ACC112 (cell line): ENCODE measurements at regions not wholly inside any gene's neighbourhood (a gene's known extent, or its start where the extent isn't known, plus 50 kb on each side); places are given as distances from the start of the nearest gene placed in this dataset.

ENCODE experiments used
- H2AFZ ChIP-seq: fragments of 200-600 bp; sonication (generic); one replicate; pipeline ENCODE4 v1.6.0; 2017; ENCODE audit warnings: antibody characterized with exemption, low read length; ENCODE audit not compliant: unreplicated experiment
- H3K27ac ChIP-seq: fragments of 200-600 bp; sonication (generic); 2 replicates; pipeline ENCODE4 v1.5.1; 2014; ENCODE audit warnings: low read depth, mild to moderate bottlenecking, antibody characterized with exemption, low read length, moderate library complexity
- H3K27me3 ChIP-seq: fragments of 200-600 bp; sonication (generic); 2 replicates; pipeline ENCODE4 v1.6.1; 2014; ENCODE audit warnings: mild to moderate bottlenecking, antibody characterized with exemption, low read length, moderate library complexity, mixed read lengths; ENCODE audit not compliant: insufficient read depth
- H3K36me3 ChIP-seq: fragments of 200-600 bp; sonication (generic); 2 replicates; pipeline ENCODE4 v1.6.1; 2016; ENCODE audit warnings: mild to moderate bottlenecking, antibody characterized with exemption, low read length, moderate library complexity, mixed read lengths; ENCODE audit not compliant: insufficient read depth
- H3K4me1 ChIP-seq: fragments of 200-600 bp; sonication (generic); one replicate; pipeline ENCODE4 v1.6.1; 2016; ENCODE audit warnings: low read length, mixed read lengths; ENCODE audit not compliant: insufficient read depth, unreplicated experiment, control insufficient read depth
- H3K4me3 ChIP-seq: fragments of 200-600 bp; sonication (generic); 2 replicates; pipeline ENCODE4 v1.5.1; 2014; ENCODE audit warnings: mild to moderate bottlenecking, low read depth, low read length
- H3K79me2 ChIP-seq: fragments of 200-600 bp; sonication (generic); one replicate; pipeline ENCODE4 v1.6.0; 2016; ENCODE audit warnings: low read length; ENCODE audit not compliant: control insufficient read depth, unreplicated experiment, insufficient read depth

DNA sequence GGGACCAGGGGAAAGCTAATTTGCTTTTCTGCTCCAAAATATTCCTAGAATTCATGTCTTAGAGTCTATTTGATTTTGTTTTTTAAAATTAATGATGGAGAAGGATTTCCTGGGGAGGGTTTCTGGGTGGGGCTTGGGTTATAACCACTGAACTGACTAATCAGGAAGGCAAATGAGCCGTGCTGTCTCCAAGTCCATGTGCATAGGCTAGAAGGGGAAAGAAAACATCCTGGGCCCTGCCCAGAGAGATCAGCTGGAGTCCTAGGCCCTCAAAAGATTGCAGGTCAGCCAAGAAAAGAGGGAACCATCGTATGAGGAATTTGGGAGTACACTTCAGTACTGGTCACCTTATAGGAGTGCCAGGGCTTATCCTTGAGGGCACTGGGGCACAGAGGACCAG is 480.2 kb upstream of the CELF4 start:
- Histone ChIP-seq H3K36me3 (no peaks in the 10 kb centered on the region), H2AFZ (no peak overlapping the region)

DNA sequence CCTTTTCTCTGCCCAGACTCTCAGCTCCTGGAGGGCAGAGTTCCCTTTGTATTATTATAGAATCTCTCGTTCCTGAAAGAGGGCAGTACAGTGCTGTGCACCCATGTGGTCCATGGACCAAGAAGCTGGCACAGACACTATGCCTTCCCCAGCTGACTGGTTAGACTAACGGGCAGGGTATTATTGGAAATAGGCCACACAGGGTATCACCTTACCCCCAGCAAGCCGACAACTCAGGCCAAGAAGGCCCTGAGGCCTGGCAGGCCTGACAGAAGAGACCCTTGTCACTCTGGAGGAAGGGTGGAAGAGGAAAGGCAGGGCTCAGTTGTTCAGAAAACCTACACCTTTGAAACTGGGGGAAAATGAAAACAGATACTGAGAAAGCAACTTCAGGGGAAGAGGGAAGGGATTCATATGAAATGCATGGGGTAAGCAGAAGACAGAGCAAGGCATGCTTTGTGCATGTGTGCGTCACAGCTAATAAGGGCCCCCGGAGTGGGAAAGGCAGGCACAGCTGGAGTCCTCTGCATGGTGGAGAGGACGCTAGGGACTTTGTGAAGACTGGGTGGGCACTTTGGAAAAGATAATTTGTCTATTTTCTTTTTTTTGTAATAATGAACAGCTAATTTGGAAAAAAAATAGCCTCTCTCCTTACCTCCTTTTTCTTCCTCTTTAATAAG is 476.8 kb upstream of the CELF4 start:
- no peaks in the 10 kb centered on the region for H3K4me1 ChIP-seq
- H3K4me3 ChIP-seq: no peak overlapping the region
- H2AFZ ChIP-seq: no peak overlapping the region
- no peaks in the 10 kb centered on the region for H3K36me3 ChIP-seq
- no peaks in the 10 kb centered on the region for H3K79me2 ChIP-seq
- no peaks in the 10 kb centered on the region for H3K27me3 ChIP-seq
- H3K27ac ChIP-seq: no peak overlapping the region

More for the DNA sequence above, 480.2 kb upstream of the CELF4 start:
- Histone ChIP-seq H3K79me2 (no peaks in the 10 kb centered on the region), H3K27me3 (no peaks in the 10 kb centered on the region), H3K4me1 (no peaks in the 10 kb centered on the region), H3K27ac (no peak overlapping the region), H3K4me3 (no peak overlapping the region)

DNA sequence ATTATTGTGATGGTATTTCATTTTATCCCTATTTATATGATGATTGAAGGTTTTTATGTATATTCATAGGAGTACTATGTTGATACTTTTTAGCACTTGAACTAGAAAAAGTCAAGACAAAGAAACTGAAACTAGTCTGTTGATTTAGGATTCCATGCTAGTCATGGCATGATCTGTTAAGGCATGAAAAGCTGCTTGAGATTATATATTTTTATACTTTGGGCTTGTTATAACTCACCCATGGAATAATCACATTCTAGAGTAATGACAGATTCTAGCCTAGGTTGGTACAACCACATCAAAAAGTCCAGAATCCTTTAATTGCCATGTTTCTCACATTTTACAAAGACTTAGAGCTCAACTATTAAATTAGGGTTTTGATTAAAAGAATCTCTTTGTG is 472.6 kb upstream of the CELF4 start:
- Histone ChIP-seq H3K79me2 (no peaks in the 10 kb centered on the region), H3K36me3 (no peaks in the 10 kb centered on the region), H3K27ac (no peak overlapping the region)

DNA sequence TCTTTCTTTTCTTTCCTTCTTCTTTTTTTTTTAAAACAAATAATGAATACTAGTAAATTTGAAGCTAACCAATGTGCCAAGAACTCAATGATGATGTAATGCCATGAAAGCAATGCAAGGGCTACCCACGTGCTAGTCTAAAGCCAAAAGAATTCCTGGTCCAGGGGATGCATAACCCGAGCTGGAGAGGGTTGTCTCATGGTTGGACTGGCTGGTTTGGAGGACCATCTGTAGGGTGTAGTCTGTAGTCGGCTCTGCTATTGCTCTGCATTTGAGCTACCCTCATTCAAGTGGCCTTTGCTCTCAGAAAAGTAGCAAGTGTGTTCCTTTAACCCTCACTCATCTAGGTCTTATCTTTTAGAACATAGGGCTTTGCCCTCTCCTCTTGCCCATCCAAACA is 469.6 kb upstream of the CELF4 start:
- Histone ChIP-seq H3K27ac (no peak overlapping the region), H3K4me3 (no peak overlapping the region), H3K4me1 (no peaks in the 10 kb centered on the region), H3K27me3 (no peaks in the 10 kb centered on the region), H3K79me2 (no peaks in the 10 kb centered on the region), H2AFZ (no peak overlapping the region), H3K36me3 (no peaks in the 10 kb centered on the region)

More for the DNA sequence above, 472.6 kb upstream of the CELF4 start:
- Histone ChIP-seq H3K27me3 (no peaks in the 10 kb centered on the region), H3K4me3 (no peak overlapping the region), H2AFZ (no peak overlapping the region), H3K4me1 (no peaks in the 10 kb centered on the region)

DNA sequence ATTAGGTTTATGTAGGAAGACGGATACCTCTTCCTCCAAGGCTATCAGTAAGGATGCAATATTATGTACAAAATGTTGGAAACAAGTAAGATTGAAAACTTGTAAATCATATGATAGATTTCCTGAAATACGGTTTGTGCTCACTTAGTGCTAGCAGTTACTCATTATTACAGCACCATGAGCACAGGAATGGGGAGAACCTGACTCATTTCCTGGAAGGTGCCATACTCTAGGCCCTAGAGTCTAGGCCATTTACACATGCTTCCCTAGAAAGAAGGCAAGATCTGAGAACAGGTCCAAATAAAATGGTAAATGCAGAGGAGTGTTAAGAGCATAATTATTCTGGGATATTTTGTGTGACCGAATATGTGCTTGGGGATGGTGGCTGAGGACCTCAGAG is 467.7 kb upstream of the CELF4 start:
- H3K4me1 ChIP-seq: no peaks in the 10 kb centered on the region
- no peak overlapping the region for H3K4me3 ChIP-seq
- H3K27me3 ChIP-seq: no peaks in the 10 kb centered on the region
- H3K27ac ChIP-seq: no peak overlapping the region
- H2AFZ ChIP-seq: no peak overlapping the region
- H3K79me2 ChIP-seq: no peaks in the 10 kb centered on the region
- no peaks in the 10 kb centered on the region for H3K36me3 ChIP-seq

DNA sequence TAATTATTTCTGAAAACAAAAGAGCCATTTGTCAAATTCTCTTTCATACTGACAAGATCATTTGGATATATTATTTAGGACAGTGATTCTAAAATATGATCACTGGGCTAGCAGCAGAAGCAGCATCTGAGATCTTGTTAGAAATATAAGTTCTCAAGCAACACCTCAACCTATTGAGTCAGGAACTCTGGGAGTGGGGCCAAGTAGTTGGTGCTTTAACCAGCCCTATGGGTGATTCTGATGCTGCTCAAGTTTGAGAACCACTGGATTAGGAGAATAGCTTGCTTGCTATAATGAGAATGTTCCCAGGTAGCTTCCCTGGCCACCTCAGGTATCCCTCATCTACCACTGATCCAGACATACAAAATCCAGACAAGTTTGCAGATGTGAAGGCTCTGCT is 466.9 kb upstream of the CELF4 start:
- H3K4me3 ChIP-seq: no peak overlapping the region
- no peaks in the 10 kb centered on the region for H3K27me3 ChIP-seq
- H3K79me2 ChIP-seq: no peaks in the 10 kb centered on the region
- H2AFZ ChIP-seq: no peak overlapping the region
- H3K36me3 ChIP-seq: no peaks in the 10 kb centered on the region
- no peaks in the 10 kb centered on the region for H3K4me1 ChIP-seq
- no peak overlapping the region for H3K27ac ChIP-seq

DNA sequence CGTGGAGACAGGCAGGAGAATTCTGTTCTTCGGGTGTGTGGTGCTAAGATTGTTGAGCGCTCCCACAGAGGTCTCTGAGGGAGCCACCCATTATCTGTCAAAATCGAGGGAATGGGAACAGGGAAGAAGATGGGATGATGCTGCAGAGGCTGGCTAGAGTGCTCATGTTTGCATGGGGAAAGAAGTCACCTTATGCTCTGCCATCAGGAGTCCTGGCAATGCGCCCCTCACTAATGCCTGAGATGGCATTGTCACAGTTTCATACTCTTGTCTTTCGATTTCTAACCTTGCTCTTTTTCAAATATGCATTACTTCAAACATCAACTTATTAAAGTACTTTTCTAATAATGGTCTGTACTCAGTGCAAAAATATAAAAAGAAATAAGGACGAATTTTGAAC is 463.3 kb upstream of the CELF4 start:
- Histone ChIP-seq H3K27me3 (no peaks in the 10 kb centered on the region), H2AFZ (no peak overlapping the region), H3K4me1 (no peaks in the 10 kb centered on the region), H3K27ac (no peak overlapping the region), H3K36me3 (no peaks in the 10 kb centered on the region), H3K79me2 (no peaks in the 10 kb centered on the region), H3K4me3 (no peak overlapping the region)

DNA sequence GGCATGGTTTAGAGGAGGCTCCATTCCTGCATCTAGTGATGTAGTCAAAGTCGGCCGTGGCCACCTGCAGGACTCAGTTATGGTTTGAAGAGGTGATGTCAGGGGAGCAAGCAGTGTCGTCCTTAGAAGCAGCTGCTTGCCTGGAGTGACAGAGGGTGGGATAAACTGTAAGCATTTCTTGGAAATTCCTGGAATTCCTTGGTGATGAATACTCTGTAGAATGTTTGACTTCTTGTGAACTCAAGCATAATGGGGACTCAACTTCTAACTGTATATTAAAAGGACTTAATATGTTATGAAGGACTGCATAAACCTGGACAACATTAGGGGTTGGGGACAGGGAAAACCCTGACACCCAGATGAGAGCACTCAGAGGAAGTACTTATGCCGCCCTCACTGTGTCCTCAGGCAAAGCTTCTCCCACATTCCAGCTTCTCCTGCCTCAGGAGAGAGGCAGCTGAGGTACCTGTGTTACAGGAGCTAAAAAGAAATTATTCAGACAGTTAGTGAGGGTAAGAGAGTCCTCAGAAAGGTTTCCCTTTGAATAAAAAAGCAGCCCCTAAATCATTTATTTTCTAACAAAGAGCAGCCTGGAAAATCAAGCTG is 459.9 kb upstream of the CELF4 start:
- H2AFZ ChIP-seq: no peak overlapping the region
- H3K36me3 ChIP-seq: no peaks in the 10 kb centered on the region
- no peaks in the 10 kb centered on the region for H3K4me1 ChIP-seq
- no peaks in the 10 kb centered on the region for H3K79me2 ChIP-seq
- no peak overlapping the region for H3K4me3 ChIP-seq
- H3K27ac ChIP-seq: no peak overlapping the region
- H3K27me3 ChIP-seq: no peaks in the 10 kb centered on the region

DNA sequence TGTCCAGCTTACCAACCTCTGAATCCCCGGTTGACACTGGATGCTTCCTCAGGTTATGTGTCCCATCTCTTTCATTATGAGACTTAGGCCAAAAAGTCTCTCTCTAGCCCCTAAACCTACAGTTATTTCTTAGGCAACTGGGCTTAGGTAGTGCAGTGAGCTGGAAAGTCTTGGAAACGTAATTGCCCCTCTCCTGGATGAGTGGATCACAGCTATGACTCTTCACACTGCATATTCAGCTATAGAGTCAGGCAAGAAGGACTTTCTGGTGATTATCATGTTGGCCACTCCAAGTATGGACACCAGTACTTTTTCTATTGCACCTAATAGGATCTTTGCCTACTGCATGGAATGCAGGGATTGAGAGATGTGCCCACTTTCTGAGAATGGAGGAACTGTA is 458.3 kb upstream of the CELF4 start:
- Histone ChIP-seq H2AFZ (no peak overlapping the region), H3K4me1 (no peaks in the 10 kb centered on the region), H3K27me3 (no peaks in the 10 kb centered on the region), H3K36me3 (no peaks in the 10 kb centered on the region), H3K79me2 (no peaks in the 10 kb centered on the region), H3K4me3 (no peak overlapping the region), H3K27ac (no peak overlapping the region)

DNA sequence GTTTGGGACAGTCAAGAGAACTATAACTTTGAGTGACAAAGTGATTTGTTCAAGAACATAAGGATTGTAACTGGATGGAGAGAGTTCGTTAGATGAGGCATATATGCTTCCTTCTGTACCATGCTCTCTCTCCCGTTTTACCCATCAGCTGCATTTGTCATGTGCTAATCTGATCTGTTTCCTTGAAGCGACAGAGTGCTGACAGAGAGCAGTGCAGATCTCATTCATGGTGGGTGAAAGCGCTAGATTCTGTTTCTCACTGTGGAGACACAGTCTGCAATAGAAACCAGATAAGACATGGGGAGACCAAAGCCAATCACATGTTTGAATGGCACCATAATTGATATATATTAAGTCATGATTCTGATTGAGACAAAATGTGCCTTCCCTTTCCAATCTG is 456.6 kb upstream of the CELF4 start:
- no peaks in the 10 kb centered on the region for H3K36me3 ChIP-seq
- no peaks in the 10 kb centered on the region for H3K4me1 ChIP-seq
- H3K4me3 ChIP-seq: no peak overlapping the region
- H2AFZ ChIP-seq: no peak overlapping the region
- H3K27ac ChIP-seq: no peak overlapping the region
- H3K79me2 ChIP-seq: no peaks in the 10 kb centered on the region
- H3K27me3 ChIP-seq: no peaks in the 10 kb centered on the region

DNA sequence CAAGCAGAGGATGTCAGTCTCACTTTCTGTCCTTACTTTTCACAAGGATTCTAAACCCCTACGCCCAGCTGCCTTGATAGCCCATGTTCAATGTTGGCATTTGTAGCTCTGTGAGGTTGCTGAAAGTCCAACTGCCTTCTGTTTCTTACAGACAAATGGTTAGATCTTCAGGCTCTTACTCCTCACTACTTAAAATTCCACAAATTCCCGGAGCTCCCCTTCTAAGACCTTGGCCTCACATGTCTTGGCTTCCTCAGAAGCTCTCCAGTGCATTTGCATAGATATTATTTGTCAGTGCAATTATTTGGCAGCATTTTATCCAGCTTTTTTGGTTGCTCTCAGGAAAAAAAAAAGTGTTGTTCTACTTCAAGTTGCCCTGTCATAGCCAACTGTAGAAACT is 453.7 kb upstream of the CELF4 start:
- Histone ChIP-seq H3K27me3 (no peaks in the 10 kb centered on the region), H3K4me1 (no peaks in the 10 kb centered on the region), H3K27ac (no peak overlapping the region), H3K36me3 (no peaks in the 10 kb centered on the region), H2AFZ (no peak overlapping the region), H3K79me2 (no peaks in the 10 kb centered on the region), H3K4me3 (no peak overlapping the region)
